PC-9 (cell line): ENCODE measurements at regions not wholly inside any gene's neighbourhood (a gene's known extent, or its start where the extent isn't known, plus 50 kb on each side); places are given as distances from the start of the nearest gene placed in this dataset.

Source experiments
- BruUV-seq: library from RNA; stranded (reverse); fragments of 400-500 nt; replicated peaks from 2 replicates; lab custom pipeline; 2021; lab: Mats Ljungman, UMichigan
- CTCF ChIA-PET: fragments of 300-600 bp; sonication (Branson Sonifier 250); formaldehyde crosslinking; loops from one replicate; lab custom pipeline; 2022; ENCODE audit warnings: antibody characterized with exemption; lab: Charles Lee
- POLR2A ChIA-PET: fragments of 300-600 bp; sonication (Branson Sonifier 250); formaldehyde crosslinking; loops from one replicate; lab custom pipeline; 2022; ENCODE audit warnings: antibody characterized with exemption; ENCODE audit not compliant: unreplicated experiment; lab: Charles Lee
- DNase-seq, 2 experiments: peaks; one replicate each; pipeline versions ENCODE4 v3.0.0 to v3.0.0-alpha.2; 2015 to 2022; ENCODE audit warnings: mixed read lengths in 1 of 2
- H2AFZ ChIP-seq: fragments of 200-600 bp; sonication (generic); 2 replicates; pipeline ENCODE4 v1.8.1; 2017; ENCODE audit warnings: antibody characterized with exemption
- H3F3A ChIP-seq: fragments of 200-600 bp; sonication (generic); 2 replicates; pipeline ENCODE4 v1.8.1; 2017; ENCODE audit warnings: antibody characterized with exemption, mild to moderate bottlenecking, low read depth; ENCODE audit not compliant: insufficient read depth
- H3K27ac ChIP-seq: fragments of 200-600 bp; sonication (generic); 2 replicates; pipeline ENCODE4 v1.6.1; 2016; ENCODE audit warnings: mixed run types
- H3K27me3 ChIP-seq: fragments of 200-600 bp; sonication (generic); 2 replicates; pipeline ENCODE4 v1.6.1; 2016; ENCODE audit warnings: low read depth, mixed run types; ENCODE audit not compliant: insufficient read depth
- H3K36me3 ChIP-seq: fragments of 200-600 bp; sonication (generic); 2 replicates; pipeline ENCODE4 v1.6.1; 2016; ENCODE audit warnings: low read depth, mixed run types
- H3K4me1 ChIP-seq: fragments of 200-600 bp; sonication (generic); replicated peaks from 2 replicates; pipeline ENCODE4 v1.6.1; 2016; ENCODE audit warnings: mixed run types; ENCODE audit not compliant: insufficient read depth
- H3K4me2 ChIP-seq: fragments of 200-600 bp; sonication (generic); 2 replicates; pipeline ENCODE4 v1.6.1; 2017; ENCODE audit warnings: mixed run types
- H3K4me3 ChIP-seq: fragments of 200-600 bp; sonication (generic); 2 replicates; pipeline ENCODE4 v1.6.1; 2016; ENCODE audit warnings: mixed run types
- H3K79me2 ChIP-seq: fragments of 200-600 bp; sonication (generic); 2 replicates; pipeline ENCODE4 v1.6.1; 2017; ENCODE audit warnings: low read depth, mixed run types
- H3K9me2 ChIP-seq: fragments of 200-600 bp; sonication (generic); 2 replicates; pipeline ENCODE4 v1.8.1; 2017; ENCODE audit warnings: mild to moderate bottlenecking; ENCODE audit not compliant: insufficient read depth
- H3K9me3 ChIP-seq: fragments of 200-600 bp; sonication (generic); 2 replicates; pipeline ENCODE4 v1.8.1; 2016; ENCODE audit warnings: low read depth; ENCODE audit not compliant: insufficient read depth
- H4K20me1 ChIP-seq: fragments of 200-600 bp; sonication (generic); 2 replicates; pipeline ENCODE4 v1.8.1; 2017; ENCODE audit not compliant: insufficient read depth
- EZH2 ChIP-seq: fragments of 200-600 bp; sonication (generic); IDR thresholded peaks from 2 replicates; pipeline ENCODE4 v1.8.0; 2017; ENCODE audit warnings: antibody characterized with exemption, low read depth
- intact Hi-C: fragments of 100-400 bp; cut with micrococcal nuclease; formaldehyde crosslinking; loops from one replicate; pipeline ENCODE4 v1.10.0; 2022; ENCODE audit not compliant: unreplicated experiment
- TF ChIP-seq, protein P1 (sequence below): fragments of 200-600 bp; sonication (generic); conservative IDR thresholded peaks from 2 replicates; pipeline ENCODE4 v1.6.1; 2017; ENCODE audit warnings: mixed run types, antibody characterized with exemption, mild to moderate bottlenecking, moderate library complexity

DNA sequence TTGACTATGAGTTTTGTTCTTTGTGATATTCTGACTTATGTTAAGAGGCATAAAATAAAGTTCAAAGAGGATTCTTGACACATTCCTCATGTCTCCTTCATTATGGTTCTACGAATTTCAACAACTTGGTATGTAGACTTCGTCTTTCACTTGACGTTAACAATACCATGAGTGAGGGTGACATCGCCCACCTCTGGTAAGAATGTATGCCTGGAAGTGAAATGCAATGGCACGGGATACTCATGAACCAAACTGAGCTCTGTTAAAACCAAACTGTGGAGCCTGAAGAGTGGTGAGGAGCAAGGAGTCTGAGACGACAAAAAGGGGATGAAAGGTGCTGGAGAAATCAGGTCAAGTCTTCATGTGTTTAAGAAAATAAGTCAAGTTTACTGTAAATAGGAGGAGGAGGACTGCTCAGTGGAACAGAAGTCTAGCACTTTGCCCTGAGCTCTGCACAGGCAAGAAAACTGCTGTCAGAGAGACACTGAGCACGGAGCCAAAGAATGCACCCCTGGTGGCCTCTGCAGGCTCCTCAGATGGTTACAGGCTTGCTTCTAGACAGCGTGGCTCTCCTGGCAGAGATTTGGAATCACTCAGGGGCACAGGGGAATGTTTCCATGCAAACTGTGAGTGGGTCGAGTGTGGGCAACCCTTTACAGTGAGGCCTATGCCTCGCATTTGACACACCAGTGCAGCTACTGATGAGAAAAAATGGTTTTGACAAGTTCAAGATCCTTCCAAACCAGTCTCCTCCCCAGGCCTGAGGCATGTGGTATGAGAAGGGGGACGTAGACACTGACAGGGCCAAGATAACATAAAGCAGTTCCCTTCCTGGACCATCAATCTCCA lies 470.1 kb downstream of the IRX1 start:
- H3K36me3 ChIP-seq: no peaks in the 10 kb centered on the region
- ChIA-PET CTCF (no interaction called here), POLR2A (no interaction called here)
- intact Hi-C loops: no loop called here
- no peaks in the 10 kb centered on the region for H3K9me3 ChIP-seq
- no peak for TF ChIP-seq EZH2
- TF ChIP-seq, protein P1, sequence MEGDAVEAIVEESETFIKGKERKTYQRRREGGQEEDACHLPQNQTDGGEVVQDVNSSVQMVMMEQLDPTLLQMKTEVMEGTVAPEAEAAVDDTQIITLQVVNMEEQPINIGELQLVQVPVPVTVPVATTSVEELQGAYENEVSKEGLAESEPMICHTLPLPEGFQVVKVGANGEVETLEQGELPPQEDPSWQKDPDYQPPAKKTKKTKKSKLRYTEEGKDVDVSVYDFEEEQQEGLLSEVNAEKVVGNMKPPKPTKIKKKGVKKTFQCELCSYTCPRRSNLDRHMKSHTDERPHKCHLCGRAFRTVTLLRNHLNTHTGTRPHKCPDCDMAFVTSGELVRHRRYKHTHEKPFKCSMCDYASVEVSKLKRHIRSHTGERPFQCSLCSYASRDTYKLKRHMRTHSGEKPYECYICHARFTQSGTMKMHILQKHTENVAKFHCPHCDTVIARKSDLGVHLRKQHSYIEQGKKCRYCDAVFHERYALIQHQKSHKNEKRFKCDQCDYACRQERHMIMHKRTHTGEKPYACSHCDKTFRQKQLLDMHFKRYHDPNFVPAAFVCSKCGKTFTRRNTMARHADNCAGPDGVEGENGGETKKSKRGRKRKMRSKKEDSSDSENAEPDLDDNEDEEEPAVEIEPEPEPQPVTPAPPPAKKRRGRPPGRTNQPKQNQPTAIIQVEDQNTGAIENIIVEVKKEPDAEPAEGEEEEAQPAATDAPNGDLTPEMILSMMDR: no peak
- no peak overlapping the region for H3K4me3 ChIP-seq
- H4K20me1 ChIP-seq: no peaks in the 10 kb centered on the region
- no peaks in the 10 kb centered on the region for H3F3A ChIP-seq
- BruUV-seq: no TSS peak
- H2AFZ ChIP-seq: no peak overlapping the region
- no peaks in the 10 kb centered on the region for H3K9me2 ChIP-seq
- H3K79me2 ChIP-seq: no peaks in the 10 kb centered on the region
- H3K27me3 ChIP-seq: peaks cover 32% of the 10 kb centered on the region; the same call in 1 of the 2 replicates
- no peak for DNase-seq
- no peaks in the 10 kb centered on the region for H3K4me1 ChIP-seq
- H3K4me2 ChIP-seq: no peak overlapping the region
- H3K27ac ChIP-seq: no peak overlapping the region

DNA sequence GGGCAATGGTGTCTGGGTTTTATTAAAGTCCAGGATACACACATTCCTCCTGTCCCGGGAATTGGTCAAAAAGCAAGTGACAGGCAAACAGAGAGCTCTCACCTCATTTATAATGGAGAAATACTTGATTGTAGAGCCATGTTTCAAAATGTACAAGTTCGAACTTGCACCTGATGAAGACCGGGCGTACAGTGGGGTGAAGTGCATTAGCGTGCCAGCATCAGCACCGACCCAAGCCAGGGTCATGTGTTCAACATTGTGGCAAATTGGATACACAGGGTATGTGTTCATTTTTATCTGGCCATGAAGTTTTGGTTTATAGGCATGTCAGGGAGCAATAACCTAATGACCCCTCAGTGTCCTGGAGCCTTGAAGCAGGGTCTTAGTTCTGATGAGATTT lies 472.5 kb downstream of the IRX1 start:
- POLR2A ChIA-PET: no interaction called here
- Histone ChIP-seq H3K9me2 (no peaks in the 10 kb centered on the region), H3K27ac (no peak overlapping the region), H3K79me2 (no peaks in the 10 kb centered on the region), H3K4me2 (no peak overlapping the region), H3K4me3 (no peak overlapping the region), H2AFZ (no peak overlapping the region), H4K20me1 (no peaks in the 10 kb centered on the region), H3K4me1 (no peaks in the 10 kb centered on the region), H3K36me3 (no peaks in the 10 kb centered on the region), H3F3A (no peaks in the 10 kb centered on the region), H3K9me3 (no peaks in the 10 kb centered on the region), H3K27me3 (peaks cover 36% of the 10 kb centered on the region; the same call in 1 of the 2 replicates)
- TF ChIP-seq EZH2: no peak
- TF ChIP-seq, protein P1: no peak
- no TSS peak for BruUV-seq
- no peak for DNase-seq
- intact Hi-C loops: no loop called here
- CTCF ChIA-PET: no interaction called here

GRCh38 chr5:4078544-4078943 lies 482.9 kb downstream of the IRX1 start:
- no peaks in the 10 kb centered on the region for H3K79me2 ChIP-seq
- no peaks in the 10 kb centered on the region for H3K4me1 ChIP-seq
- no peak overlapping the region for H3K4me2 ChIP-seq
- DNase-seq: no peak
- BruUV-seq: no TSS peak
- peaks cover 13% of the 10 kb centered on the region for H3K27me3 ChIP-seq
- ChIA-PET CTCF (no interaction called here), POLR2A (no interaction called here)
- H3K27ac ChIP-seq: no peak overlapping the region
- no peak overlapping the region for H2AFZ ChIP-seq
- peaks cover 10% of the 10 kb centered on the region for H3K9me3 ChIP-seq
- no peak overlapping the region for H3K4me3 ChIP-seq
- H3F3A ChIP-seq: peaks cover 9% of the 10 kb centered on the region; the same call in 1 of the 2 replicates
- intact Hi-C loops: no loop called here
- no peaks in the 10 kb centered on the region for H4K20me1 ChIP-seq
- TF ChIP-seq, protein P1: no peak
- no peak for TF ChIP-seq EZH2
- H3K9me2 ChIP-seq: no peaks in the 10 kb centered on the region
- no peaks in the 10 kb centered on the region for H3K36me3 ChIP-seq
